Nephron progenitor cell (in vitro differentiated cells): ENCODE measurements at regions not wholly inside any gene's neighbourhood (a gene's known extent, or its start where the extent isn't known, plus 50 kb on each side); places are given as distances from the start of the nearest gene placed in this dataset.
"Not testable (repeated sequence)": the region's sequence is repeated elsewhere in the genome, so short reads cannot be mapped to it uniquely, and the experiment has no call there.

Source experiments
- DNase-seq: peaks from one replicate; pipeline ENCODE4 v3.0.0; 2021
- H3K27ac Mint-ChIP-seq: 2 replicates; pipeline ENCODE4 v1.8.0; 2021; ENCODE audit warnings: mild to moderate bottlenecking, moderate library complexity, mixed read lengths
- H3K27me3 Mint-ChIP-seq: 2 replicates; pipeline ENCODE4 v1.8.0; 2021; ENCODE audit warnings: mild to moderate bottlenecking, low read depth, mixed read lengths; ENCODE audit not compliant: poor library complexity
- H3K36me3 Mint-ChIP-seq: 2 replicates; pipeline ENCODE4 v1.8.0; 2021; ENCODE audit warnings: low read depth, mixed read lengths
- H3K4me1 Mint-ChIP-seq: 2 replicates; pipeline ENCODE4 v1.8.0; 2021; ENCODE audit warnings: mixed read lengths
- H3K4me3 Mint-ChIP-seq: 2 replicates; pipeline ENCODE4 v1.8.0; 2021; ENCODE audit warnings: mild to moderate bottlenecking, moderate library complexity, mixed read lengths
- H3K9me3 Mint-ChIP-seq: 2 replicates; pipeline ENCODE4 v1.8.0; 2021; ENCODE audit warnings: mild to moderate bottlenecking, moderate library complexity, mixed read lengths
- CTCF ChIP-seq: fragments of 200-600 bp; sonication (generic); IDR thresholded peaks from 2 replicates; pipeline ENCODE4 v1.5.0; 2021; ENCODE audit warnings: antibody characterized with exemption

DNA sequence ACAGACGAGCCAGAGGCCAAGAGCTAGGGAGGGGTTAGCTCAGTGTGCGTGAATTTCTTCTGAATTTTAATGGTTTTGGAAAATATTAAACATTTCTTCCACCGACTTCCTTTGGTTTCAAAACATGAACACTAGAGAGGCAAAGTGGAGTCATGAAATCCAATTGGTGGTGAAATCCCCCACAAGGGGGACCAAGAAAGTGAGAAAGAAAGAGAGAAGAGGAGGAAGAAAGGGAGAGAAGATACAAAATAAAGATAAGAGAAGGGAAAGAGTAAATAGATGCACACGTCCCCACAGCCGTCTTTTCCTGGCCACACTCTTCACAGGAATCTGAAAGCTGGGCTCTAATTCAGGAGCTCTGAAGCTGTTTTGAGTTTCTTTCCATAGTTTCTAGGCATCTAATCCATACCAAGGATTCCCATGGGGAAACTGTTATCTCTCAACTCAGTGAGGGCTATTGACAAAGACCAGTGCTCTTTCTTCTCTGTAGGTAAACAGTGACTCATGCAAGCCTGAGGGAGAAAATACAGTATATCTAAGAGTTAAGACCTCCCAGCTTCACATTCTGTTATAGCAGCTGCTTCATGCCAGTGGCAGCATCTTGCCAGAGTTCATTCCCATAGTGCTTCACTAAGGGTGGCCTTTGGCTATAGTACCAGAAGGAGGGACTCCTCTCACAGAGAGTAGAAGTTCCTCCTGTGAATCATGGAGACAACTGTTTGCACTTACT lies 115.8 kb upstream of the LIFR start:
- no peak overlapping the region for H3K27ac Mint-ChIP-seq
- no peaks in the 10 kb centered on the region for H3K36me3 Mint-ChIP-seq
- no peaks in the 10 kb centered on the region for H3K9me3 Mint-ChIP-seq
- H3K4me3 Mint-ChIP-seq = no peak overlapping the region
- H3K27me3 Mint-ChIP-seq = peaks cover 25% of the 10 kb centered on the region
- H3K4me1 Mint-ChIP-seq = no peaks in the 10 kb centered on the region
- no peak for TF ChIP-seq CTCF
- DNase-seq = no peak

DNA sequence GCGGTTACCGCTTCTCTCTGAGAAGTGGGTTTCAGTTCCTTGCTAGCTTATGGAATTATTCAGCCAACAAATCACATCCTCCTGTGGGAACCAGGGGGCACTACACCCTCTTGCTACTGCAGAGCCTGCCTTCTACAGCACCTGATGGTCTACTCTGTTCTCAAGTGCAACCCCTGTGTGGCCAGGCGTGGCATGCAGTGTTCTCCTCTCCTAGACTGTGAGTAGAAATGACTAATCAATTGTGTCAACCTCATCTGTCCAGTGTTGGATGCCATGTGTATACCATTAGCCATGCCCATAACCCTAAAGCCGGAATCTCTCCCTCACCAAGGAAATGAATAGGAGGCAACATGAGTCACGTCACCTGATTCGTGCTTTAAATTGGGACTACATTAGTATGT lies 117.2 kb upstream of the LIFR start:
- peaks cover 16% of the 10 kb centered on the region for H3K27me3 Mint-ChIP-seq
- H3K4me3 Mint-ChIP-seq = no peak overlapping the region
- no peak for DNase-seq
- H3K4me1 Mint-ChIP-seq = no peaks in the 10 kb centered on the region
- H3K27ac Mint-ChIP-seq = no peak overlapping the region
- H3K9me3 Mint-ChIP-seq = no peaks in the 10 kb centered on the region
- H3K36me3 Mint-ChIP-seq = no peaks in the 10 kb centered on the region
- no peak for TF ChIP-seq CTCF

GRCh38 chr5:38675443-38675842 lies 119.0 kb upstream of the LIFR start:
- no peak for DNase-seq
- H3K4me1 Mint-ChIP-seq = no peaks in the 10 kb centered on the region
- no peak overlapping the region for H3K4me3 Mint-ChIP-seq
- H3K9me3 Mint-ChIP-seq = no peaks in the 10 kb centered on the region
- no peaks in the 10 kb centered on the region for H3K36me3 Mint-ChIP-seq
- H3K27ac Mint-ChIP-seq = no peak overlapping the region
- no peak for TF ChIP-seq CTCF
- H3K27me3 Mint-ChIP-seq = peaks cover 12% of the 10 kb centered on the region

- no peak overlapping the region for H3K27ac Mint-ChIP-seq
- TF ChIP-seq CTCF = no peak
- no peak overlapping the region for H3K4me3 Mint-ChIP-seq
- no peaks in the 10 kb centered on the region for H3K36me3 Mint-ChIP-seq
- peaks cover 4% of the 10 kb centered on the region for H3K27me3 Mint-ChIP-seq
- DNase-seq = no peak
- no peaks in the 10 kb centered on the region for H3K9me3 Mint-ChIP-seq
- H3K4me1 Mint-ChIP-seq = no peaks in the 10 kb centered on the region
Measured at GRCh38 chr5:38677636-38678035, 121.2 kb upstream of the LIFR start.

DNA sequence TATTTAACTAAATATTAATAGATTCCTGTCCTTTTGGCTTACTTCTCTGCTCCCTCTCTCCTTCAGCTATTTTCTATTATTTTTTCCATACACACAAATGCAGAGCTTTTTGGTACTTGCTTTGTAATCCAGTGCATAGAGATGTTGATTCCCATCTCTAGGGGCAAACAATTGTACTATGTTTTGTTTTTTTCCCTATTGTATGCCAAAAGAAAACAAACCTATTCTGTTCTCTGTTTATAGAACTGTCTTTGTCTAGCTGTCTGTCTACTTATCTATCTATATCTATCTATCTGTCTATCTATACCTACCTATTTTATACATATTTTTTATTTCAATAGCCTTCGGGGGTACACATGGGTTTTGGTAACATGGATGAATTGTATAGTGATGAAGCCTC lies 121.6 kb upstream of the LIFR start:
- no peaks in the 10 kb centered on the region for H3K36me3 Mint-ChIP-seq
- no peak overlapping the region for H3K27ac Mint-ChIP-seq
- H3K4me1 Mint-ChIP-seq = no peaks in the 10 kb centered on the region
- TF ChIP-seq CTCF = no peak
- H3K27me3 Mint-ChIP-seq = peaks cover 4% of the 10 kb centered on the region
- DNase-seq = no peak
- no peak overlapping the region for H3K4me3 Mint-ChIP-seq
- no peaks in the 10 kb centered on the region for H3K9me3 Mint-ChIP-seq

DNA sequence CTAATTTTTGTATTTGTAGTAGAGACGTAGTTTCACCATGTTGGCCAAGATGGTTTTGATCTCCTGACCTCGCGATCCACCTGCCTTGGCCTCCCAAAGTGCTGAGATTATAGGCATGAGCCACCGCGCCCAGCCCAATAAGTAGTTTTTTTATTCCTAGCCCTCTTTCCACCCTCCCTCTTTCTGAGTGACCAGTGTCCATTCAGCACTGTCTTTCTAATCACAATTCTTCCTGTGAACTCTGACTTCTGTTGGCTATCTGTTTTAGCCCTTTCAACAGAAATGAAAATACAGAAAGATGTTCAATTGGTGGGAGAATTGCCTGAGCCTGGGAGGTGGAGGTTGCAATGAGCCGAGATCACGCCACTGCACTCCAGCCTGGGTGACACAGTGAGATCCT lies 122.3 kb upstream of the LIFR start:
- H3K4me1 Mint-ChIP-seq, H3K27me3 Mint-ChIP-seq, H3K27ac Mint-ChIP-seq: not testable (repeated sequence)

More for the DNA sequence above, 122.3 kb upstream of the LIFR start:
- not testable (repeated sequence) for H3K9me3 Mint-ChIP-seq, H3K4me3 Mint-ChIP-seq, H3K36me3 Mint-ChIP-seq, DNase-seq
